Activated CD8-positive, alpha-beta memory T cell treated with anti-CD3 and anti-CD28 coated beads for 36 hours (primary cell): ENCODE measurements at regions not wholly inside any gene's neighbourhood (a gene's known extent, or its start where the extent isn't known, plus 50 kb on each side); places are given as distances from the start of the nearest gene placed in this dataset.
"Not testable (repeated sequence)": the region's sequence is repeated elsewhere in the genome, so short reads cannot be mapped to it uniquely, and the experiment has no call there.

ENCODE experiments used
- CTCF ChIA-PET: fragments of 350-600 bp; sonication (Branson Sonifier 250); formaldehyde crosslinking; loops from one replicate; lab custom pipeline; 2021; ENCODE audit warnings: antibody characterized with exemption; lab: Charles Lee
- POLR2A ChIA-PET: fragments of 350-600 bp; sonication (Branson Sonifier 250); formaldehyde crosslinking; loops from one replicate; lab custom pipeline; 2021; ENCODE audit warnings: antibody characterized with exemption; lab: Charles Lee

DNA sequence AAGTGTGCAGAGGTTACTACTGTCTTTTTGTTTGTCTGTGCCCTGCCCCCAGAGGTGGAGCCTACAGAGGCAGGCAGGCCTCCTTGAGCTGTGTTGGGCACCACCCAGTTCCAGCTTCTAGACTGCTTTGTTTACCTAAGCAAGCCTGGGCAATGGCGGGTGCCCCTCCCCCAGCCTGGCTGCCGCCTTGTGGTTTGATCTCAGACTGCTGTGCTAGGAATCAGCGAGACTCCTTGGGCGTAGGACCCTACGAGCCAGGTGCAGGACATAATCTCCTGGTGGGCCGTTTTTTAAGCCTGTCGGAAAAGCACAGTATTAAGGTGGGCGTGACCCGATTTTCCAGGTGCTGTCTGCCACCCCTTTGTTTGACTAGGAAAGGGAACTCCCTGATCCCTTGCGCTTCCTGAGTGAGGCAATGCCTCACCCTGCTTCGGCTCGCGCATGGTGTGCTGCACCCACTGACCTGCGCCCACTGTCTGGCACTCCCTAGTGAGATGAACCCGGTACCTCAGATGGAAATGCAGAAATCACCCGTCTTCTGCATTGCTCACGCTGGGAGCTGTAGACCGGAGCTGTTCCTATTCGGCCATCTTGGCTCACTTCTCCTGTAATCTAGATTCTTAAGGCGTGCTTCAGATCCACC, 365.7 kb downstream of the NEBL start:
- POLR2A ChIA-PET, result not testable (repeated sequence)
- CTCF ChIA-PET, result interaction anchor here (0.7 kb wide), 1 partner anchor 141 kb away, joined by 3 read pairs; no protein-coding TSS in a partner anchor

- CTCF ChIA-PET, result no interaction called here
- POLR2A ChIA-PET, result no interaction called here
Measured at GRCh38 chr10:20521186-20521585, 375.9 kb downstream of the NEBL start.

GRCh38 chr10:20515654-20516053, 381.5 kb downstream of the NEBL start:
- ChIA-PET CTCF (no interaction called here), POLR2A (no interaction called here)

DNA sequence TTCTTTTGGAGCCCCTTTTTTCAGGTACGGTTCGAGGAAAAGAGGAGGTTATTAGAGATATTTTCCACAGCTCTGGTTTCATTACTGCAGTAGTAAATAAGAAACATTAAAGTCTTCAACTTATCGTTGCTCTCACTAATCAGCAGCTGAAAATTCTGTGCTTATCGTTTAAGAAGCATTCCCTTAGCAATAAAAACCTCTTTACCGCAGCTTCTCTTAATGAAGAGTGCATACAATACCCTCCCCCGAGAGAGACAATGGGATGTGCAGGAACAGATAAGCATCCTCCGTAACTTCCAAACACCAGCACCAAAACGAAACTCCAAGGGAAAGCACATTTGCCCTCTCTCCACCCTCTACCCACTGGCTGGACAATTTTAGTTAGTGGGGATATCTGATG, 384.5 kb downstream of the NEBL start:
- ChIA-PET POLR2A (interaction anchor here (0.5 kb wide), 1 partner anchor 1463 kb away, joined by 4 read pairs; no protein-coding TSS in a partner anchor), CTCF (no interaction called here)

DNA sequence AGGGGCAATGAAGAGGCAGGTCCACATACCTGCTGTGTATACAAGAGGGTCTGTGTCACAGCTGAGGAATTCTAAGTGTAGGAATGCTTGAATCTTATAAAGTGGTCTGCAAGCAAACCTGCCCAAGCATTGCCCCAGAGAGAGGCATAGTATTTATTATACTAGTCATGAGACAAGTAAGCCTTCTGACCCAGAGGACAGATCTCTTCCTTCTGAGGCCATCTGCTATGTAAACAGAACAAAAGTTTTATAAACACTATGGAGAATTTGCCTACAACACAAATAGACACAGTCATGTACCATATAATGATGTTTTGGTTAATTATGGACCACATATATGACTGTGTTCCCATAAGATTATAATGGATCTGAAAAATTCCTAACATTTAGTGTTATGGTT, 388.2 kb downstream of the NEBL start:
- ChIA-PET CTCF (no interaction called here), POLR2A (no interaction called here)

- POLR2A ChIA-PET, result no interaction called here
- CTCF ChIA-PET, result no interaction called here
Measured at GRCh38 chr10:20502903-20503585, 394.1 kb downstream of the NEBL start.

- ChIA-PET CTCF (interaction anchor here (0.6 kb wide), 1 partner anchor 649 kb away, joined by 4 read pairs; no protein-coding TSS in a partner anchor), POLR2A (no interaction called here)
Measured at GRCh38 chr10:20494474-20494873, 402.6 kb downstream of the NEBL start.

DNA sequence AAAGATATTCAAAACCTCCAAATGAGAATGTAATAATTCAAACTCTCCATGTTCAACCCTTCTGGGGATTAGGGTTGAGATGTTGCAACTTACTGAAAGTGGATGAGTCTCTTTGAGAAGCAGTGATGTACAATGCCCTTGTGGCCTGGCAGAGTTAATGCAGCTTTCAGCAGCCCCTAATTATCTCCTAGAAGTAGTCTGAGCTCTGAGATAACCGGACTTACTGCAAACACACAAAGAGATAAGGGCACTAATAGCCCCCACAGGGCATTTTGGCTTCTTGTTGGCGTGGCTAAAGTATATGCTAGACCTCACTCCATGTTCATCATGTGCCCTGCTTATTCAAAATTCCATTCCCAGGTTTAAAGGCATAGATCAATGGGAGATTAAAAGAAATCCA, 404.7 kb downstream of the NEBL start:
- POLR2A ChIA-PET, result no interaction called here

DNA sequence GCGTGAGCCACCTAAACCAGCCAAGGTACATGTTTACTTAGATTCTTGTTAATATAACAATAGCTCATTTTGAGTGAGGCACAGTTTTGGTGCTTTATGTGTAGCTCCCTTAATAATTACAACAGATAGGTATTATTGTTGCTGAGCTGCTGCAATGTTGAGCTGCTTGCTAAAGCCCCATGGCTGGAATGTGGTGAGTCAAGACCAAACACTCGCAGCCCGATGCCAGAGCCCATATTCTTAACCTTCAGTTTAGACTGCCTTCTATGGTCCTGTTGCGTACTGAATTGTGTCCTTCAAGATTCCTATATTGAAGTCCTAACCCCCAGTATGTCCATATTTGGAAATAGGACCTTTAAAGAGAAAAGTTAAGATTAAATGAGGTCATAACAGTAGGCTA, 407.1 kb downstream of the NEBL start:
- ChIA-PET CTCF (no interaction called here), POLR2A (no interaction called here)

More for the DNA sequence above, 404.7 kb downstream of the NEBL start:
- CTCF ChIA-PET, result no interaction called here

DNA sequence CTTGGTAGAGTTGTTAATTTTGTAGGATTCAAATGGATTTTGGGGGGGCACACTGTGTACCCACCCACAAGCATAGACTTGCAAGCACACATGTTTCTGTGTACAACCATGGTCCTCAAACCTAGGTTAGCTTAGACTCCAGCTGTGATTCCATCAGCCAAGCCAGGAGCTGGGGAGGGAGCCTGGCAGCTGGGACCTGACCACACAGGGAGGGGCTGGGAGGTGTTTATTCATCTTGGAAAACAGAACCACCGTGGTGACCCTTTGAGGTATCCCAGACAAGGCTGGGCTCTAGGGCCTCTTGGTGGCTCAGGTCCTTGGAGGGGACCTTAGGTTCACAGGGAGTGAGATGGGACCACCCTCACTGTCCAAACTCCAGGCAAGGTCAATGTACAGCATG, 410.3 kb downstream of the NEBL start:
- POLR2A ChIA-PET, result no interaction called here
- CTCF ChIA-PET, result no interaction called here

GRCh38 chr10:20485554-20485953, 411.6 kb downstream of the NEBL start:
- CTCF ChIA-PET, result no interaction called here
- POLR2A ChIA-PET, result no interaction called here

DNA sequence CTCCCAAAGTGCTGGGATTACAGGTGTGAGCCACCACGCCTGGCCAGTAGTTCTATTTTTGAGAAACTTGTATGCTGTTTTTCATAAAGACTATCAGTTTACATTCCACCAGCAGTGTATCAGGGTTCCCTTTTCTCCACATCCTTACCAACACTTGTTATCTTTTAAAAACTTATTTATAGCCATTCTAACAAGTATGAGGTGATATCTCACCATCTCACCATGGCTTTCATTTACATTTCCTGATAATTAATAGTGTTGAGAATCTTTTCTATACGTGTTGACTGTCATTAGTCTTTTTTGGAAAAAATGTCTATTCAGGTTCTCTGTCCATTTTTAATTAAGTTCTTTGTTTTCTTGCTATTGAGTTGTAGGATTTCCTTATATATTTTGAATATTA, 416.1 kb downstream of the NEBL start:
- POLR2A ChIA-PET, result no interaction called here
- CTCF ChIA-PET, result no interaction called here

- POLR2A ChIA-PET, CTCF ChIA-PET: not testable (repeated sequence)
Measured at GRCh38 chr10:20480575-20480974, 416.5 kb downstream of the NEBL start.

DNA sequence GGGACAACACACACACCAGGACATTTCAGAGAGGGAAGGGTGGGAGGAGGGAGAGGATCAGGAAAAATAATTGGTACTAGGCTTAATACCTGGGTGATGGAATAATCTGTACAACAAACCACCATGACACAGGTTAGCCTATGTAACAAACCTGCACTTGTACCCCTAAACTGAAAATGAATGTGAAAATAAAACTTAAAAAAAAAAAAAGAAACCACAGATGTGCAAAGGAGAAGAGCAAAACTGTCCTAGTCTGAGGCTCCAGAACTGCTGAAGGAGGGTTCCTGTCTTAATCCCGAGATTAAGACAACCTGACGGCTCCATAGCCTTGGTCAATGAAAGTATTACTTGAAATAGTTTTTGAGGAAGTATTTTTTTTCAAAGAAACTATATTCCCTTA, 423.0 kb downstream of the NEBL start:
- POLR2A ChIA-PET, result no interaction called here
- CTCF ChIA-PET, result no interaction called here

- CTCF ChIA-PET, result no interaction called here
- POLR2A ChIA-PET, result no interaction called here
Measured at GRCh38 chr10:20473023-20473760, 423.9 kb downstream of the NEBL start.

DNA sequence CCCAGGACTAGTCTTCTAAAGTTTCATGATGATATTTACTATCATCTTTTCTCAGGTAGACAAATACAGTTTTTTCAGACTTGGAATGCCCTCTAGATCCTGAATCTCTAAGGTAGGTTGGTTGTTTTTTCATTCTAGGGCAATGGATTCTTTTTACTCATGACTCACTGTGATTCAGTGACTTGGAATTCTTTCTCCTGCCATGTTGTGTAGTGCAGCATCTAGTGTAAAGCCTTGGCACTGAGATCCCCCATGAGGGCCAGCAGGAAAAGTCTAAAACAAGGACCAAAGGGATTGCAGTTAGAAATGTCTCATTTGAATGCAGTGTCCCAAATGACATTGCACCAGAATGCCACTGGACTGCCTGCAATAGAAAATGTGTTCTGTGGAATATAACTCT, 430.4 kb downstream of the NEBL start:
- ChIA-PET POLR2A (no interaction called here), CTCF (no interaction called here)

DNA sequence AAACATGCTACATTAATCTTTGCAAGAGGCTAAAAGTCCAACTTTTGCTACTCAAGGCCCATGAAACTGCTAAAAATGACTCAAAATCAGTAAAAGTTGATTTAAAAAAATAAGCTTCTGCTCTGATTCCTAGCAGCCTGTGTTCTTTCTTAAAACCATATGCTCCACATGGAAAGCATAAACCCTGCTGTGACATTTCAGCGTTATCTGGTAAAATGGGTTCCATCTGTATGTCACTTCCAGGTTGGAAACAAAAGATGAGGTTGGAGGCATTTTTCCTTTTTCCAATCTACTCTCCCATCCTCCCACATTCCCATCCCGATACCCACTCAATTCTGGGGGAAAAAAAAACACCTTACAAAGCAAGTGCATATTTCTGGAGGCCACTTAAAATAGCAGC, 439.5 kb downstream of the NEBL start:
- CTCF ChIA-PET, result no interaction called here

DNA sequence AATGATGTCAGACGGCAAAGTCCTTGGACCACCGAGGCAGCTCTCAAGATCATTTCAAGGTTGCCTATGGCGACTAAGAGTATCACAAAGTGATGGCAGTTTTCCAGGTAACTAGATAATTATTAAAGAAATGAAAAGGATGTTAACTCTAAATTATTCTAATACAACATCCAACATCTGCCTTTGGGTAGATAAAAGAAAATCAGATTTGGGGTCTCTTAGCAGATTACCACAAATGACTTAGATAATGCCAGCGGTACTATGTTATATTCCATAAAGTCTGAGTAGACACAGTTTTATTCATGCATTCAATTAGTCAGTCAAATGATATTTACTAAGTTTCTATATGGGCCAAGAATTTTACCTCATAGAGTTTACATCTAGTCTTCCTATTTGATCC, 441.3 kb downstream of the NEBL start:
- CTCF ChIA-PET, result no interaction called here
- POLR2A ChIA-PET, result no interaction called here

More for the DNA sequence above, 439.5 kb downstream of the NEBL start:
- POLR2A ChIA-PET, result no interaction called here

GRCh38 chr10:20454331-20454730, 442.8 kb downstream of the NEBL start:
- POLR2A ChIA-PET, result no interaction called here

GRCh38 chr10:20446561-20447193, 450.4 kb downstream of the NEBL start:
- ChIA-PET POLR2A (no interaction called here), CTCF (no interaction called here)

More at GRCh38 chr10:20454331-20454730, 442.8 kb downstream of the NEBL start:
- CTCF ChIA-PET, result no interaction called here
